ENCODE measurements at regions not wholly inside any gene's neighbourhood (a gene's known extent, or its start where the extent isn't known, plus 50 kb on each side); places are given as distances from the start of the nearest gene placed in this dataset.

- no peak for TF ChIP-seq POLR2AphosphoS5 (IDR thresholded peaks at IDR 0.05; ENCODE audit: low read depth, low read length)
- no peak for TF ChIP-seq PAX5 (IDR thresholded peaks at IDR 0.05; ENCODE audit: insufficient read depth, low read length, severe bottlenecking)
- no peak for TF ChIP-seq POLR2A (IDR thresholded peaks at IDR 0.05; ENCODE audit: low read depth, low read length)
- no peak for TF ChIP-seq SPI1 (IDR thresholded peaks at IDR 0.05; ENCODE audit: low read depth, low read length)
- TF ChIP-seq POU2F2 (IDR thresholded peaks at IDR 0.05; ENCODE audit: low read depth, low read length), result no peak
- TF ChIP-seq TAF1 (IDR thresholded peaks at IDR 0.05; ENCODE audit: low read depth, low read length), result no peak
- FAIRE-seq, result no peak
- DNase-seq (ENCODE audit: insufficient read length, low spot score), result no peak
Measured at GRCh38 chr3:76859596-76859995, 180.3 kb upstream of the ROBO2 start.

- no peak for DNase-seq (ENCODE audit: insufficient read length, low spot score)
- FAIRE-seq, result no peak
- TF ChIP-seq POU2F2 (IDR thresholded peaks at IDR 0.05; ENCODE audit: low read depth, low read length) (no peak), SPI1 (IDR thresholded peaks at IDR 0.05; ENCODE audit: low read depth, low read length) (no peak), PAX5 (IDR thresholded peaks at IDR 0.05; ENCODE audit: insufficient read depth, low read length, severe bottlenecking) (no peak), POLR2AphosphoS5 (IDR thresholded peaks at IDR 0.05; ENCODE audit: low read depth, low read length) (no peak)
Measured at GRCh38 chr3:76864355-76864754, 175.5 kb upstream of the ROBO2 start.

GRCh38 chr3:76866729-76867408 lies 173.0 kb upstream of the ROBO2 start:
- TF ChIP-seq PAX5 (IDR thresholded peaks at IDR 0.05; ENCODE audit: insufficient read depth, low read length, severe bottlenecking), result no peak
- TF ChIP-seq POLR2AphosphoS5 (IDR thresholded peaks at IDR 0.05; ENCODE audit: low read depth, low read length), result no peak
- no peak for TF ChIP-seq SPI1 (IDR thresholded peaks at IDR 0.05; ENCODE audit: low read depth, low read length)
- no peak for TF ChIP-seq POU2F2 (IDR thresholded peaks at IDR 0.05; ENCODE audit: low read depth, low read length)
- TF ChIP-seq POLR2A (IDR thresholded peaks at IDR 0.05; ENCODE audit: low read depth, low read length), result no peak
- no peak for TF ChIP-seq TAF1 (IDR thresholded peaks at IDR 0.05; ENCODE audit: low read depth, low read length)

DNA sequence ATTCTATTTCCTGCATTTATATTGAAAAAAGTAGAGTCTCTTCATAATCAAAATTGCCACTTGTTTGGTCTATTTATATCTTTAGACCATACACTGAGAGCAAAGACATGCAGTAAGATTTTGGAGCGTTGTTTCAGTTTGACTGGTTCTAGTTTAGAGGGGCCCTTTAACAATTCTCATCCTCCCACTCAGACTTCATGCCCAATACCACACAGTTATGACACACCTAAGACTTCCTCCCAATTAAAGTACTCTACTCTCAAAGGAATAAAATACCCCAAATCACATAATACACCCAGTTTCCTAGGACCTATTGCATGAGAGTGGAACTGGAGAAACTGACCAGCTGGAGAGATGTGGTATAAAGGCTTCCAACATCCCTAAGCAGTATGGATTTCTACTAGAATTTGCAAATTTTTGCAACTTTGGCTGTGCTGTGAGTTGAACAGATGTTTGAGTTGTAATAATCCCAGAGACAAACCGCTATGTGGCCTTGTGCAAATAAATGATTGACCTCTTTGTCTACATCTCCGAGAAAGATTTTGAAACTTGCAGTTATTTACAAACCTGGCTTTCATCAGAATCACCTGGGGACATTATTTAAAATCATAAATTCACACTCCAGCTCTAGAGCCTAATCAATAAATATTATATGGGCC lies 170.0 kb upstream of the ROBO2 start:
- no peak for DNase-seq (ENCODE audit: insufficient read length, low spot score)
- TF ChIP-seq SPI1 (IDR thresholded peaks at IDR 0.05; ENCODE audit: low read depth, low read length), result no peak
- no peak for TF ChIP-seq POU2F2 (IDR thresholded peaks at IDR 0.05; ENCODE audit: low read depth, low read length)
- no peak for TF ChIP-seq POLR2AphosphoS5 (IDR thresholded peaks at IDR 0.05; ENCODE audit: low read depth, low read length)
- no peak for TF ChIP-seq TAF1 (IDR thresholded peaks at IDR 0.05; ENCODE audit: low read depth, low read length)
- TF ChIP-seq PAX5 (IDR thresholded peaks at IDR 0.05; ENCODE audit: insufficient read depth, low read length, severe bottlenecking), result no peak
- TF ChIP-seq POLR2A (IDR thresholded peaks at IDR 0.05; ENCODE audit: low read depth, low read length), result no peak
- no peak for FAIRE-seq

More at GRCh38 chr3:76866729-76867408, 173.0 kb upstream of the ROBO2 start:
- DNase-seq (ENCODE audit: insufficient read length, low spot score) (no peak), FAIRE-seq (no peak)

DNA sequence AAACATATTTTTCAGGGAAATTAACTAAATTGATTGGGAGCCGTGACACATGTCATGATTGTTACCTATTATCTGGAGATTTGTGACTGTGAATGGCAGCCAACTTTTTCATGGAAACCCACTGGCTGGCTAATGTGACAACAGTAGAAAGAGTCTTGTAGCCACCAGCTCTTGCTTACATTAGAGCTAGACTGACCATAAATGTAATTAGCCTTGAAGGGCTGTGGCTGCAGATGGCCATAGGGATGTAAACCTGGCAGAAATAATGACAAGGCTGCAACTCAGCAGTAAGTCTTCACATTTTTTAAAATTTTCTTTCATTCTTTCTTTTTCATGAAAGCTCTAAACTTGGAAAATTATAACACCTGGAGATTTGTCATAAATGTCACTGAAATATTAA lies 168.2 kb upstream of the ROBO2 start:
- no peak for FAIRE-seq
- no peak for DNase-seq (ENCODE audit: insufficient read length, low spot score)

GRCh38 chr3:76872999-76873398 lies 166.9 kb upstream of the ROBO2 start:
- no peak for DNase-seq (ENCODE audit: insufficient read length, low spot score)
- FAIRE-seq, result no peak
- no peak for TF ChIP-seq TAF1 (IDR thresholded peaks at IDR 0.05; ENCODE audit: low read depth, low read length)

More for the DNA sequence above, 168.2 kb upstream of the ROBO2 start:
- TF ChIP-seq SPI1 (IDR thresholded peaks at IDR 0.05; ENCODE audit: low read depth, low read length) (no peak), POU2F2 (IDR thresholded peaks at IDR 0.05; ENCODE audit: low read depth, low read length) (no peak), POLR2A (IDR thresholded peaks at IDR 0.05; ENCODE audit: low read depth, low read length) (no peak), PAX5 (IDR thresholded peaks at IDR 0.05; ENCODE audit: insufficient read depth, low read length, severe bottlenecking) (no peak), TAF1 (IDR thresholded peaks at IDR 0.05; ENCODE audit: low read depth, low read length) (no peak), POLR2AphosphoS5 (IDR thresholded peaks at IDR 0.05; ENCODE audit: low read depth, low read length) (no peak)

DNA sequence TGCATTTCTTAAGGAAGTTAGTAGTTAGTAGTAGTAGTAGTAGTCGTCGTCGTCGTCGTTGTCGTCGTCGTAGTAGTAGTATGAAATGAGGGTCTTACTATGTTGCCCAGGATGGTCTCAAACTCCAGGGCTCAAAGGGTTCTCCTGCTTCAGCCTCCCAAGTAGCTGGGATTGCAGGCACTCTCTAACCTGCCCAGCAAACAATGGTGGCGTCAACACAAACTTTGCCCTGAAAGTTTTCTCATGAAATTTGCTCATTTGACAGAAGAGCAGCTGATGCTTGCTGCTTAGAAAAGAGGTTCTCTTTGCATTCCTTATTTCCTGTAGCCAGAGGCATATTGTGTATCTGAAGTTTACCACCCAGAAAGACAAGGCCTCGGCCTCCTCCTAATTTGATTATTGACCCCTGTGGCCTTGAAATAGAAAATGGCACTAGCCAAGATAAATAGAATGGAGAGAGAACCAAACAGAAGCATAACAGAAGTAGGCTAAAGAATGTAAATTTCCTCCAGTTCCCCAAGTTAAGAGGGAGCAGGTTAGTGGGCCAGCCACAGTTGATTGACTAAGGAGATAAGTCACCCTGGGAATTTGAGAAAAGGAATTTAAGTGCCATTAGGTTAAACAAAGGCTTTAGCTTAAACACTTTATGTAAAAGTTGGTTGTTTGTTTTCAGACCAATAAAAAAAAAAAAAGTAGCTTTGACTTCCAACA lies 166.2 kb upstream of the ROBO2 start:
- FAIRE-seq, result no peak
- no peak for DNase-seq (ENCODE audit: insufficient read length, low spot score)
- TF ChIP-seq SPI1 (IDR thresholded peaks at IDR 0.05; ENCODE audit: low read depth, low read length) (no peak), POU2F2 (IDR thresholded peaks at IDR 0.05; ENCODE audit: low read depth, low read length) (no peak), POLR2A (IDR thresholded peaks at IDR 0.05; ENCODE audit: low read depth, low read length) (no peak), TAF1 (IDR thresholded peaks at IDR 0.05; ENCODE audit: low read depth, low read length) (no peak), PAX5 (IDR thresholded peaks at IDR 0.05; ENCODE audit: insufficient read depth, low read length, severe bottlenecking) (no peak), POLR2AphosphoS5 (IDR thresholded peaks at IDR 0.05; ENCODE audit: low read depth, low read length) (no peak)

- DNase-seq (ENCODE audit: insufficient read length, low spot score) (no peak), FAIRE-seq (no peak)
- TF ChIP-seq SPI1 (IDR thresholded peaks at IDR 0.05; ENCODE audit: low read depth, low read length) (no peak), POLR2A (IDR thresholded peaks at IDR 0.05; ENCODE audit: low read depth, low read length) (no peak), TAF1 (IDR thresholded peaks at IDR 0.05; ENCODE audit: low read depth, low read length) (no peak), POU2F2 (IDR thresholded peaks at IDR 0.05; ENCODE audit: low read depth, low read length) (no peak), PAX5 (IDR thresholded peaks at IDR 0.05; ENCODE audit: insufficient read depth, low read length, severe bottlenecking) (no peak)
Measured at GRCh38 chr3:76879959-76880358, 159.9 kb upstream of the ROBO2 start.

- no peak for DNase-seq (ENCODE audit: insufficient read length, low spot score)
- TF ChIP-seq POLR2AphosphoS5 (IDR thresholded peaks at IDR 0.05; ENCODE audit: low read depth, low read length) (no peak), POU2F2 (IDR thresholded peaks at IDR 0.05; ENCODE audit: low read depth, low read length) (no peak), TAF1 (IDR thresholded peaks at IDR 0.05; ENCODE audit: low read depth, low read length) (no peak), SPI1 (IDR thresholded peaks at IDR 0.05; ENCODE audit: low read depth, low read length) (no peak), PAX5 (IDR thresholded peaks at IDR 0.05; ENCODE audit: insufficient read depth, low read length, severe bottlenecking) (no peak), POLR2A (IDR thresholded peaks at IDR 0.05; ENCODE audit: low read depth, low read length) (no peak)
- no peak for FAIRE-seq
Measured at GRCh38 chr3:76886761-76887500, 153.0 kb upstream of the ROBO2 start.
